A673 (cell line): ENCODE measurements at regions not wholly inside any gene's neighbourhood (a gene's known extent, or its start where the extent isn't known, plus 50 kb on each side); places are given as distances from the start of the nearest gene placed in this dataset.

ENCODE experiments used
- BruUV-seq: library from RNA; stranded (reverse); fragments of 400-500 nt; replicated peaks from 2 replicates; lab custom pipeline; 2021; lab: Mats Ljungman, UMichigan
- CTCF ChIA-PET: fragments of 300-600 bp; sonication (Branson Sonifier 250); formaldehyde crosslinking; loops from one replicate; lab custom pipeline; 2022; ENCODE audit warnings: antibody characterized with exemption; lab: Charles Lee
- POLR2A ChIA-PET: fragments of 300-600 bp; sonication (Branson Sonifier 250); formaldehyde crosslinking; loops from one replicate; lab custom pipeline; 2022; ENCODE audit warnings: antibody characterized with exemption; ENCODE audit not compliant: low non-redundant PET; lab: Charles Lee
- DNase-seq: peaks from one replicate; pipeline ENCODE4 v3.0.0-alpha.2; 2015; ENCODE audit warnings: low spot score
- H3K27ac ChIP-seq: fragments of 200-600 bp; sonication (generic); 2 replicates; pipeline ENCODE4 v1.5.1; 2016; ENCODE audit warnings: mixed run types, low read depth, mild to moderate bottlenecking, mixed read lengths, antibody characterized with exemption, low read length; ENCODE audit not compliant: poor library complexity, severe bottlenecking
- H3K27me3 ChIP-seq: fragments of 200-600 bp; sonication (generic); replicated peaks from 2 replicates; pipeline ENCODE4 v1.6.1; 2017; ENCODE audit warnings: mixed run types, low read depth, mild to moderate bottlenecking, mixed read lengths, antibody characterized with exemption, low read length; ENCODE audit not compliant: insufficient read depth, poor library complexity
- H3K36me3 ChIP-seq: fragments of 200-600 bp; sonication (generic); 2 replicates; pipeline ENCODE4 v1.6.1; 2016; ENCODE audit warnings: mixed run types, mild to moderate bottlenecking, mixed read lengths, antibody characterized with exemption, low read length; ENCODE audit not compliant: insufficient read depth, poor library complexity, severe bottlenecking
- H3K4me1 ChIP-seq: fragments of 200-600 bp; sonication (generic); 2 replicates; pipeline ENCODE4 v1.6.1; 2017; ENCODE audit warnings: mixed run types, mild to moderate bottlenecking, mixed read lengths, antibody characterized with exemption, low read length; ENCODE audit not compliant: insufficient read depth, poor library complexity, severe bottlenecking
- H3K4me3 ChIP-seq: fragments of 200-600 bp; sonication (generic); 2 replicates; pipeline ENCODE4 v1.5.1; 2016; ENCODE audit warnings: low read depth, mixed run types, mild to moderate bottlenecking, mixed read lengths, low read length; ENCODE audit not compliant: poor library complexity, severe bottlenecking
- H3K9me3 ChIP-seq: fragments of 200-600 bp; sonication (generic); 2 replicates; pipeline ENCODE4 v1.6.1; 2016; ENCODE audit warnings: mixed run types, low read depth, mild to moderate bottlenecking, mixed read lengths, antibody characterized with exemption, low read length; ENCODE audit not compliant: poor library complexity, severe bottlenecking
- CTCF ChIP-seq: fragments of 300-800, 200-600 bp; sonication (generic); conservative IDR thresholded peaks from 2 replicates; pipeline ENCODE4 v1.5.1; 2017; ENCODE audit warnings: low read depth, mild to moderate bottlenecking, antibody characterized with exemption, low read length, moderate library complexity, mixed read lengths
- EZH2 ChIP-seq: fragments of 200-600 bp; sonication (generic); IDR thresholded peaks from 2 replicates; pipeline ENCODE4 v1.6.1; 2017; ENCODE audit warnings: borderline replicate concordance, low read depth, mild to moderate bottlenecking, mixed read lengths, antibody characterized with exemption, low read length; ENCODE audit not compliant: poor library complexity, severe bottlenecking
- intact Hi-C: fragments of 100-400 bp; cut with micrococcal nuclease; formaldehyde crosslinking; loops from one replicate; pipeline ENCODE4 v1.10.0; 2022; ENCODE audit not compliant: unreplicated experiment

GRCh38 chr11:104275992-104276391, 112.0 kb upstream of the PDGFD start:
- DNase-seq: peak; percentile 14
- CTCF ChIA-PET: no interaction called here
- H3K4me1 ChIP-seq: no peaks in the 10 kb centered on the region
- POLR2A ChIA-PET: interaction anchor here (0.5 kb wide), 1 partner anchor 189 kb away, joined by 5 read pairs; no protein-coding TSS in a partner anchor
- H3K4me3 ChIP-seq: no peak overlapping the region
- H3K36me3 ChIP-seq: no peaks in the 10 kb centered on the region
- no TSS peak for BruUV-seq
- H3K27ac ChIP-seq: no peak overlapping the region
- TF ChIP-seq CTCF (no peak), EZH2 (no peak)
- intact Hi-C loops: no loop called here
- no peaks in the 10 kb centered on the region for H3K9me3 ChIP-seq
- H3K27me3 ChIP-seq: no peaks in the 10 kb centered on the region

- CTCF ChIA-PET: no interaction called here
- peaks cover under 1% of the 10 kb centered on the region for H3K9me3 ChIP-seq
- intact Hi-C loops: loop anchor here (5.0 kb wide), 1 partner anchor 1592 kb away; no protein-coding TSS in a partner anchor
- no peaks in the 10 kb centered on the region for H3K36me3 ChIP-seq
- no peak overlapping the region for H3K27ac ChIP-seq
- H3K4me1 ChIP-seq: no peaks in the 10 kb centered on the region
- no peak overlapping the region for H3K4me3 ChIP-seq
- BruUV-seq: no TSS peak
- no peaks in the 10 kb centered on the region for H3K27me3 ChIP-seq
- no peak for DNase-seq
- TF ChIP-seq EZH2 (no peak), CTCF (no peak)
- POLR2A ChIA-PET: no interaction called here
These were observed 96.5 kb upstream of the PDGFD start for GRCh38 chr11:104260456-104260855.

- ChIA-PET POLR2A (no interaction called here), CTCF (no interaction called here)
- no peaks in the 10 kb centered on the region for H3K4me1 ChIP-seq
- no peaks in the 10 kb centered on the region for H3K9me3 ChIP-seq
- no peak overlapping the region for H3K27ac ChIP-seq
- DNase-seq: no peak
- no peak overlapping the region for H3K4me3 ChIP-seq
- TF ChIP-seq CTCF (no peak), EZH2 (no peak)
- intact Hi-C loops: loop anchor here (10.0 kb wide), 1 partner anchor 326 kb away; no protein-coding TSS in a partner anchor
- H3K27me3 ChIP-seq: no peaks in the 10 kb centered on the region
- BruUV-seq: no TSS peak
- no peaks in the 10 kb centered on the region for H3K36me3 ChIP-seq
These were observed 95.2 kb upstream of the PDGFD start for GRCh38 chr11:104259121-104259610.
